ENCODE measurements at regions not wholly inside any gene's neighbourhood (a gene's known extent, or its start where the extent isn't known, plus 50 kb on each side); places are given as distances from the start of the nearest gene placed in this dataset.

DNA sequence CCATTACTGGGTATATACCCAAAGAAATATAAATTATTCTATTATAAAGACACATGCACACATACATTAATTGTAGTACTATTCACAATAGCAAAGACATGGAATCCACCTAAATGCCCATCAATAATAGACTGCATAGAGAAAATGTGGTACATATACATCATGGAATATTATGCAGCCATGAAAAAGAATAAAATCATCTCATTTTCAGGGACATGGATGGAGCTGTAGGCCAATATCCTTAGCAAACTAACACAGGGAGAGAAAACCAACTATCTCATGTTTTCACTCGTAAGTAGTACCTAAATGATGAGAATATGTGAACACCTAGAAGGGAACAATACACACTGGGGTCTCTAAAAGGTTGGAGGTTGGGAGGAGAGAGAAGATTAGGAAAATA lies 86.0 kb upstream of the GALNTL6 start:
- Histone ChIP-seq H3K36me3 (ENCODE audit: control insufficient read depth in 4 of 4, insufficient read depth in 4 of 4, low read length in 4 of 4) (no peaks in the 10 kb centered on the region), H3K4me3 (no peak overlapping the region), H3K27me3 (ENCODE audit: control insufficient read depth in 3 of 3, insufficient read depth in 3 of 3, low read length in 2 of 3) (no peaks in the 10 kb centered on the region), H3K9ac (ENCODE audit: insufficient read depth in 1 of 2, low read length in 2 of 2) (no peak overlapping the region), H3K4me1 (ENCODE audit: control insufficient read depth in 5 of 5, insufficient read depth in 5 of 5, low read length in 5 of 5) (no peaks in the 10 kb centered on the region), H3K27ac (ENCODE audit: low read depth in 1 of 2, low read length in 1 of 2) (no peak overlapping the region), H3K9me3 (ENCODE audit: control insufficient read depth in 4 of 4, insufficient read depth in 3 of 4, low read length in 3 of 4) (peaks cover 0 to 7% (median 4%) of the 10 kb centered on the region in 4 donors)
- WGBS, 2 donors, result 78 to 93% methylated on average over 1 of the region's 1 CpG
- ATAC-seq (ENCODE audit: insufficient read depth, low FRiP score) (no peak), DNase-seq (no peak)
- TF ChIP-seq, protein P1, sequence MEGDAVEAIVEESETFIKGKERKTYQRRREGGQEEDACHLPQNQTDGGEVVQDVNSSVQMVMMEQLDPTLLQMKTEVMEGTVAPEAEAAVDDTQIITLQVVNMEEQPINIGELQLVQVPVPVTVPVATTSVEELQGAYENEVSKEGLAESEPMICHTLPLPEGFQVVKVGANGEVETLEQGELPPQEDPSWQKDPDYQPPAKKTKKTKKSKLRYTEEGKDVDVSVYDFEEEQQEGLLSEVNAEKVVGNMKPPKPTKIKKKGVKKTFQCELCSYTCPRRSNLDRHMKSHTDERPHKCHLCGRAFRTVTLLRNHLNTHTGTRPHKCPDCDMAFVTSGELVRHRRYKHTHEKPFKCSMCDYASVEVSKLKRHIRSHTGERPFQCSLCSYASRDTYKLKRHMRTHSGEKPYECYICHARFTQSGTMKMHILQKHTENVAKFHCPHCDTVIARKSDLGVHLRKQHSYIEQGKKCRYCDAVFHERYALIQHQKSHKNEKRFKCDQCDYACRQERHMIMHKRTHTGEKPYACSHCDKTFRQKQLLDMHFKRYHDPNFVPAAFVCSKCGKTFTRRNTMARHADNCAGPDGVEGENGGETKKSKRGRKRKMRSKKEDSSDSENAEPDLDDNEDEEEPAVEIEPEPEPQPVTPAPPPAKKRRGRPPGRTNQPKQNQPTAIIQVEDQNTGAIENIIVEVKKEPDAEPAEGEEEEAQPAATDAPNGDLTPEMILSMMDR (IDR thresholded peaks at IDR 0.05; ENCODE audit: control extremely low read depth, extremely low read depth), result no peak

DNA sequence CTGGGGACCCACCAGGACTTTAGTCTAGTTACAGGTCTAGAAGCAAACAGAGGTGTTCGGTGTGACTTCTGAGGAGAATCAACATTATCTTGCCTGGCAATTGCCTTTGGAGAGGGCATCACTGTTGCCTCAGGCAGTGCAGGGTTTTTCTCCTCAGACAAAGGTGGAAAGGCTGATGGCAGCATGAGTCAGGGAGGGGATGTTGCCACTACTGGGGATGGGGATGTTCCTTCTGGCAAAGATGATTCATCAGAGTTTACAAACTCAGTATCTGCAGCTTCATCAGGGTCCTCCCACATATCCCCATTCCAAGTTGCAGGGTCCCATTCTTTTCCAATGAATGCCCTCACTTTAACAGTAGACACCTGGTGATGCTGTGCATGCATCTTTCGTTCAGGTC lies 91.3 kb upstream of the GALNTL6 start:
- Histone ChIP-seq H3K4me1 (ENCODE audit: control insufficient read depth in 5 of 5, insufficient read depth in 5 of 5, low read length in 5 of 5) (no peaks in the 10 kb centered on the region), H3K9me3 (ENCODE audit: control insufficient read depth in 4 of 4, insufficient read depth in 3 of 4, low read length in 3 of 4) (no peaks in the 10 kb centered on the region), H3K9ac (ENCODE audit: insufficient read depth in 1 of 2, low read length in 2 of 2) (no peak overlapping the region), H3K27ac (ENCODE audit: low read depth in 1 of 2, low read length in 1 of 2) (no peak overlapping the region), H3K36me3 (ENCODE audit: control insufficient read depth in 4 of 4, insufficient read depth in 4 of 4, low read length in 4 of 4) (no peaks in the 10 kb centered on the region), H3K27me3 (ENCODE audit: control insufficient read depth in 3 of 3, insufficient read depth in 3 of 3, low read length in 2 of 3) (no peaks in the 10 kb centered on the region), H3K4me3 (no peak overlapping the region)
- ATAC-seq (ENCODE audit: insufficient read depth, low FRiP score), result no peak
- TF ChIP-seq, protein P1 (IDR thresholded peaks at IDR 0.05; ENCODE audit: control extremely low read depth, extremely low read depth), result no peak
- no peak for DNase-seq
- WGBS, 2 donors, result 79 to 87% methylated on average over 2 of the region's 2 CpGs

DNA sequence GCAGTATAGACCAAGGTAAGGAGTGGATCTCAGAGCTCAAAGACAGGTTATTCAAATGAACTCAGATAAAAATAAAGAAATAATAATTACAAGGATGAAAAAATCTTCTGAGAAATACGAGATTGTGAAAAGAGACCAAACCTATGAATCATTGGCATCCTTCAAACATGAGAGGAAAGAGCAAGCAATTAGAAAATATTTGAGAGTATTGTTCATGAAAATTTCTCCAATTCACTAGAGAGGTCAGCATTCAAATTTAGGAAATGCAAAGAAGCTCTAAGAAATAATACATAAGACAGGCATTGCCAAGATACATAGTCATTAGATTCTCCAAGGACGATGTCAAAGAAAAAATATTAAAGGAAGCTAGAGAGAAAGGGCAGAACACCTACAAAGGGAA lies 93.5 kb upstream of the GALNTL6 start:
- H3K36me3 ChIP-seq (ENCODE audit: control insufficient read depth in 4 of 4, insufficient read depth in 4 of 4, low read length in 4 of 4), result no peaks in the 10 kb centered on the region
- H3K4me3 ChIP-seq, result no peak overlapping the region
- no peaks in the 10 kb centered on the region for H3K27me3 ChIP-seq (ENCODE audit: control insufficient read depth in 3 of 3, insufficient read depth in 3 of 3, low read length in 2 of 3)
- ATAC-seq (ENCODE audit: insufficient read depth, low FRiP score) (no peak), DNase-seq (no peak)
- TF ChIP-seq, protein P1 (IDR thresholded peaks at IDR 0.05; ENCODE audit: control extremely low read depth, extremely low read depth), result no peak
- WGBS, 2 donors, result 75 to 86% methylated on average over 2 of the region's 2 CpGs
- no peak overlapping the region for H3K9ac ChIP-seq (ENCODE audit: insufficient read depth in 1 of 2, low read length in 2 of 2)
- no peaks in the 10 kb centered on the region for H3K4me1 ChIP-seq (ENCODE audit: control insufficient read depth in 5 of 5, insufficient read depth in 5 of 5, low read length in 5 of 5)
- H3K9me3 ChIP-seq (ENCODE audit: control insufficient read depth in 4 of 4, insufficient read depth in 3 of 4, low read length in 3 of 4), result peaks cover 0 to 12% (median 2%) of the 10 kb centered on the region in 4 donors
- H3K27ac ChIP-seq (ENCODE audit: low read depth in 1 of 2, low read length in 1 of 2), result no peak overlapping the region

DNA sequence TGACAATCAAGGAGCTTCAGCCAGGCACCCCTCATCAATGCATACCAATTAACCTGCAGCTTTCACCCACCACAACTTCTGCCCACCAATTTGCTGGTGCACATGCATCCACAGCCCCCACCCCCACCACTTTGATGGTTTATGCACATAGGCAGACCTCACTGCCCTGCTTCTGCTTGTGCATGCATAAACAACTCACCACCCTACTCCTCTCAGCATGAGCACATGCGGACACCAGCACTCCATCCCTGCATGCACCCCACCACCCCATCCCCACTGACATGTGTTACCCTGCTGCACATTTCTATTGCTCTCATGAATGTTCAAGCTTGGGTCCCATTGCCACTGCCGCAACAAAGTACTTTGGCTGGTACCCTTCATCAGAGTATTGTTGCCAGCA lies 94.5 kb upstream of the GALNTL6 start:
- ATAC-seq (ENCODE audit: insufficient read depth, low FRiP score) (no peak), DNase-seq (no peak)
- Histone ChIP-seq H3K27ac (ENCODE audit: low read depth in 1 of 2, low read length in 1 of 2) (no peak overlapping the region), H3K9ac (ENCODE audit: insufficient read depth in 1 of 2, low read length in 2 of 2) (no peak overlapping the region), H3K9me3 (ENCODE audit: control insufficient read depth in 4 of 4, insufficient read depth in 3 of 4, low read length in 3 of 4) (peaks cover 0 to 13% (median 2%) of the 10 kb centered on the region in 4 donors), H3K4me3 (no peak overlapping the region), H3K27me3 (ENCODE audit: control insufficient read depth in 3 of 3, insufficient read depth in 3 of 3, low read length in 2 of 3) (no peaks in the 10 kb centered on the region), H3K36me3 (ENCODE audit: control insufficient read depth in 4 of 4, insufficient read depth in 4 of 4, low read length in 4 of 4) (no peaks in the 10 kb centered on the region), H3K4me1 (ENCODE audit: control insufficient read depth in 5 of 5, insufficient read depth in 5 of 5, low read length in 5 of 5) (no peaks in the 10 kb centered on the region)
- TF ChIP-seq, protein P1 (IDR thresholded peaks at IDR 0.05; ENCODE audit: control extremely low read depth, extremely low read depth), result no peak
- 87 to 94% methylated on average over 2 of the region's 2 CpGs for WGBS, 2 donors
